GM19240 (cell line): ENCODE measurements at regions not wholly inside any gene's neighbourhood (a gene's known extent, or its start where the extent isn't known, plus 50 kb on each side); places are given as distances from the start of the nearest gene placed in this dataset.

ENCODE experiments used
- DNase-seq: peaks from one replicate; pipeline ENCODE4 v3.0.0; 2011; ENCODE audit warnings: low spot score; ENCODE audit not compliant: insufficient read length

DNA sequence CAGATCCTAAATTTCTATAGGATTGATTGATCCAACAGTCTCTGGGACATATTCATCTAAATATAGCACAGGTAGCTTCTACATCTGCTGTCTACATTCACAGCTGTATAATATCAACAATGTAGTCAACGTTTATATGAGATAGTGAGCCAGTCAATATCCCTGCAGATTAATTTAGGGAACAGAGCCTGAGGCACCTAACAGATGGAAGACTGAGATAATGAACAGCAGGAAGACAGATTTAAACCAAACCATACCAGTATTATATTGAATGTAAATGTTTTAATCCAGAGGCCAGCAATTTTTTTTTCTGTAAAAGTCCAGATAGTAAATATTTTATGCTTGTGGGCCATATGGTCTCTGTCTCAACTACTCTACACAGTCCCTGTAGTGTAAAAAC lies 2072.4 kb downstream of the MRPL39 start:
- DNase-seq, result no peak

DNA sequence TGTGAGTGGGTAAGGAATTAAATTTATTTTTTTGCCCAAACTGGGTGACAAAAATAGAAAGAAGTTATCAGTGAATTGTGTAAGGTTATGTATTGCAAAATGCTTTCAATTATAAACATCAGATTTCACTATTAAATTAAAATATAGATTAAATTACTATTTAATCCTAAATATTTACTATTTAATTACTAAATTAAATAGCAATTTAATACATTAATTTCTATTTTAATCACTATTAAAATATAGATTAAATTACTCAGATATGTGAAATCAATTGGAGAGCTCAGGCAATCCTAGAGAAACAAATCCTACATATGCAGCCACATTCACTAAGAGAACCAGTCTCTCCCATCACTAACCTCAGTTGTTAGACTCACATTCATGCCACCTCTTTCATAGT lies 2075.8 kb downstream of the MRPL39 start:
- DNase-seq, result no peak

DNA sequence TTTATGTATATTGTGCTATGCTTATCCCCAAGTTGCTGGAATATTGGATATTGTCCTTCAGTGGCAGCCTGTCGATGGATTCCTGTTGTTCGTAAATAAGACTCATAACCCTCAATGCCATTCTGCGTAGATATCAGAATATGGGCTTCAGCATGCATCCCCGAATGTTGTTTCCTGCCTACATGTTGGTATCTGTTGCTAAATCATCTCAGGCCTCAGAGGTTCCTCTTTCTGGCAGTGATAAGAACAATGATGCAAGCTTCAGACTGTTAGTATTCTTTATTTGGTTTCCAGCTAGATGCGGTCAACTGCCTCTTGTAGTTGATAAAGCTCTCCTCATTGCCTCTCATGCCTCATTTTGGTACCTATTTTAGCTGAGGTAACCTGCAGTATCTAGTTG lies 2082.6 kb downstream of the MRPL39 start:
- DNase-seq, result no peak

DNA sequence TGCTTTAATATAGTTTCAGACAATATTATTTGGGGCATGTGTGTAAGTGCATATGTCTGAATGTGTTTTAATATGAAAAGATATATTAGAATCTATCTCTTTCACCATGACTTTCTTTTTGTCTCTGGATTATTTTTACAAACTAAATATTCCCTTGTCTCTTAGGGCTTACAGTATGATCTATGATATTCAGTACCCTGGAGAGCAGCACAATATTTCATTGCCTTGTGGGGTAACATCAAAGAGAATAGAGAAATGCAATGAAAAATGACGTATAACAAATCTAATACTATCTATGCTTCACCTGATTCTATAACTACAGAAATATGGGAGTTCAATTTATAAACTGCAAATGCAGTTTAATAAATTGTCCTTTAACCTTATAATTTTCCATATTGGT lies 2084.5 kb downstream of the MRPL39 start:
- DNase-seq, result no peak

DNA sequence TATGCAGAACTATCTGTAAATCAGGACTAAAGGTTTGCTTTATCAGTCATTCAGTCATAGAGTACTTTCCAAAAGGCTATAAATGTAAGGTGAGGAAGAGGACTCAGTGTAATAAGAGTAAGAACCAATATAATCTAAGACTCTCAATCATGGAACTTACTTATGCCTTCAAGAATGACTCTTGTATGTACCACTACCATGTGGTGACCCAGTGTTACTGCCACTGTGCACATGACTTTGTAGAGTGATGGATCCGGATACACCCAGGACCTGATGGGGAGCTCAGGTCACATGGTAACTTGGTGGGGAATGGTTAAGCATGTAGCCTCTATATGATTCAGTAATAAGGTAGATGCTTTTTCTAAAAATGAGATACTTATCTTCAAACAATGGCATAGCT lies 2099.8 kb downstream of the MRPL39 start:
- DNase-seq, result no peak

DNA sequence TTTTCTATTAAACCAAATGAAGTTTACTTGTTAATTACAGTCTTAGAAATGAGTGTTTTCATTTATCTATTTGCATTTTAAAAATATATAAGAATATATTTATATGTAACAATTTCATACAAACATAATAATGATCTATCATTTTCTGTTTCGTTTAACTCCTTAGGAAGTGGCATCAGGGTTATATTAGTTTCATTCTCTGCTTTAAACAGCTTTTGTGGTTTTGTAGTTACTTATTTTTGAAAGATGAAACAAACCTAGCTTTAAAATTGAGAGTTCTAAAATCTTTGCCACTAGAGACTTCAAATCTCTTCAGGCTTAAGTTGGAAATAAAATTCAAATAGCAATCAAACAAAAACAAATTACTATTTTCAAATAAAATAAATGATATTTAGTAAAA lies 2110.6 kb downstream of the MRPL39 start:
- no peak for DNase-seq

DNA sequence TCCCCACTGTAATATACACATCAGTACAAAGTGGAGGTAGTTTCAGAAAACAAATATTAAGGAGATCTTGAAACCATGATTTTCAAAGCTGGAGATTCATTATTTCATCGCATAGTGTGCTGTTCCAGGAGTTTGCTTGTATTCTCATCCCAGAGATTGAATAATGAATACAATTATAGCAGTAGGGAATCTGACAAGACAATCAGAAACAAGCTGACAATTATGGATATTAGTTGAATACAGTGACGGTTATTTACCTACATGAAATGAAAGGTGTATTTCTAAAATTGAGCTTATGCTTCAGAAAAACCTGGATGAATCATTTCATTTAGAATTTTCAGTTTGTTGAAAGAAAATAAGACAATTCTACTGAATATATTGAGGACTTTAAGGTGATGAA lies 2119.0 kb downstream of the MRPL39 start:
- DNase-seq, result no peak

DNA sequence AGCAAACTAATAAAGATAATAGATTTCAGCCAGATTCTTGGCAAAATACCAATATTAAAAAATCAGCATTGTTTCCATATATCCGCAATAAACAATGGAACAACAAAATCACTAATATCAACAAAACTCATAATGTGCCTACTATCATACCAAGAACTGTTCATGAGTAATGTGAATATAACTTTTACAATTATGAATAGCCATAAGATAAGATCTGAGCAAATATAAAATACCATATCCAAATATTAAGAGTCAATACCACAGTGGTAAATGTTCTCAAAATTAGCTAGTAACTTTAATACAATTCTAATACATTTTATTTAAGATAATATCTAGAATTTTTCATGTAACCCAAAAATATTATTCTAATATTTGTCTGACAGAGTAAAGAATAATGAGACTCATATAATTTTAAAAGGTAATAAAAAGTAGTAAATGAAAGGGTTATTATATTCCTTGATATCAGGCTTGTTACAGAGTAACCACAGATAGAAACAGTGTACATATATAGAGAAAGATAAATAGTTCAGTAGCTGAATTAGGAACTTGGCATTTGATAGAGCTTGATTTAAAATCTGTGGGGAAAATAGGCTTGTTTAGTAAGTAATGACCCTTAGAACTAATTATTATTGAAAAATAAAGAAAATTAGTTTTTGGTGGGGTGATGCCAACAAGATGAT lies 2126.6 kb downstream of the MRPL39 start:
- no peak for DNase-seq

DNA sequence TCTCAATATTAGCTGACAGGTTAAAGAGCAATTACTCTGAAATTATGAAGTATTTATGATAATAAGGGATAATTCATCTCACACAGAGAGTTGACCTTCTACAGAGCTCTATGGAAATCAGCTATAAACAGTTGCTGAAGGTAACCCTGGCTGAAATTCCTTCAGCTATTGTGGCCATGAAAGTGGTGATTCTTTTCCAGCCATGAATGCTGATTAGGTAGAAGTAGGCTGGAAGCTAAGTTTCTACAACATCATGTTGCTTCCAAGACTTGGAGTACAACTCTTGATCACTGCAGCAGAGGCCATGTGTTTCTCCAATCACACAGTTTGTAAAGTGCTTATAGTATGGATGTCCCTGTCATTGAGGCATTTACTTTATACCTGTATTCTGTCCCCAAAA lies 2128.9 kb downstream of the MRPL39 start:
- no peak for DNase-seq

DNA sequence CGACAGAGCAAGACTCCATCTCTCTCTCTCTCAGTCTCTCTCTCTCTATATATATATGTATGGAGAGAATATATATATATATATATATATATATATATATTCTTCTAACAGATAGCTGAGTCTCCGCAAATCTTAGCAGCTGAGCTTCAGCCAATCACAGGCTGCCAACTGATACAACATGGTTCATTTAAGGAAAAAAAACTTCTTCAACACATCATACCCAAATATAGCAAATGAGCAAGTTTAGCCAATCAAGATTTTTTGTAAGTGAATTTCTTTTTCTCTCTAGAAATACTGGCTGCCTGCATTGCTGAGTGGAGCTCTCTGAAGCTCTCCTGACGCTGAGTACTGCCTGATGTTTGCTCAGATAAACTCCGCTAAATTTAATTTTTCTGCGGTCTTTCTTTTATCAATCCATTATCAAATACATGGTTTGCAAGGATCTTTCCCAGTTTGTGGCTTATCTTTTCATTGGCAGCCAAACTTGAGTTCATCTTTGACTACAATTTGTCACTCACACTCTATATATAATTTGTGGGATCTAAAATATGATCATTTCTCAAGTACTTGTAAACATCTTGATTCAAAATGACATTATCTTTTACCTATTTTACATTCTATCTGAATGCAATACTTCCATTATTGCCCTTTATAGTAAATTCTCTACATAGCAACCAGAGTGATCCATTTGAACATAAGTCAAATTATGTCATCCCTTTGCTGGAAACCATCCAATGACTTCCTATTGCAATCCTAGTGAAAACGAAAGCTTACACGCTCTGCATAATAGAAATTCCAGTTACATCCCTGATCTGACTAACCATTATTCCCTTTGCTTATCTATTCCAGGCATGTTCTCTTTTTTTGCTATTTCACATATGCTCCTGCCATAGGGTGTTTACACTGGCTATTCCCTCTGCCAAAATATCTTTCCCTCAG lies 2131.7 kb downstream of the MRPL39 start:
- no peak for DNase-seq

DNA sequence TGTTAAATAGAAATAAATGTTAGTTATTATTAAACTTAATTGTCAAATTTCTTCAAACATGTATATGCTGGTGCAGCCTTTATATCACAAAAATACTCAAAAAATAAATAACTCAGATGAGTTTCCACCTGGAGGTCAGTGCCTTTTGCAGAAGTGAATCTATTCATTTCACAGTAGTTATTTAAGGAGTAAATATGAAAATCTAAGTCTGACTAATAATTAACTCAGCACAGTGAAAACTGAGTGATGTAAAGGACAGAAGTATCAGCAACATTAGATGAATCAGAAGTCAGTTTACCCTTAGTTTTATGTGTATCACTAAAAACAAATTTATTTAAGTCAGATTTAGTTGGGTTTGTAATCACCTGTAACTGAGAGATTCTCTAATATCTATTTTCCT lies 2135.4 kb downstream of the MRPL39 start:
- DNase-seq, result no peak

DNA sequence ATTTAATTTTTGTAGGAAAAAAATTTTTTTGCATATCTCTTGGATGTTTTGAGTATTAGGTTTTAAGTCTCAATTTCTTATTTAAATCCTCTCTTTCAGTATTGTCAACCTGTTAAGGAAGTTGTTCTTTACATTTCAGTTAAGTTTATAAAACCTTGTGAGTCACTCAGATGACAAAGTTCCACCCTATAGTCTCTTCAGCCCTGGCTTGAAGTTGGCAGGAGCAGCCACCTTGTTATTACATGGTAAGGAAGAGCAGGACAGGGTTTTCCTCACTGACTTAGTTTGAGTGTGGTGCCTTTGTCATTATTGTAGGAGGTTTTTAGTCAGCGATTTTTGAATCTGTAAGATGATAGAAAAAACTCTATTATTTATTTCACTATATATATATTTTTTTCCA lies 2143.9 kb downstream of the MRPL39 start:
- no peak for DNase-seq

DNA sequence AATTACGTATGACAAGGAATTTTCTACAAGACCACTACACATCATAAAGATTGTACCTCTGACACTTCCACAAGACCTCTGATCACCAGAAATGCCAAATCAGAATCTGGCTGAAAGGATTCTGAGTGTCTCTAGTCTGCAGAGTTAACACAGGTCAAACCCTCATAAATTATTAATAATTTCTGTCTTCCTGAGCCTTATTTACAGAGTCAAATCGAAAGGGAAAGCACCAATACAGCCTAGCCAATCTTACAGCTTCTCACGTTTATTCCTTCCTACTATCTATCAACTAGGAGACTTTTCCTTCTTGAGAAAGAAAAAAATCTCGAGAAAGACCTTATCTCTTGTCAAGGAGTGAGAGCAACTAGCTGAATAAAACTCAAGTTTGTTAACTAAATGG lies 2151.6 kb downstream of the MRPL39 start:
- no peak for DNase-seq

DNA sequence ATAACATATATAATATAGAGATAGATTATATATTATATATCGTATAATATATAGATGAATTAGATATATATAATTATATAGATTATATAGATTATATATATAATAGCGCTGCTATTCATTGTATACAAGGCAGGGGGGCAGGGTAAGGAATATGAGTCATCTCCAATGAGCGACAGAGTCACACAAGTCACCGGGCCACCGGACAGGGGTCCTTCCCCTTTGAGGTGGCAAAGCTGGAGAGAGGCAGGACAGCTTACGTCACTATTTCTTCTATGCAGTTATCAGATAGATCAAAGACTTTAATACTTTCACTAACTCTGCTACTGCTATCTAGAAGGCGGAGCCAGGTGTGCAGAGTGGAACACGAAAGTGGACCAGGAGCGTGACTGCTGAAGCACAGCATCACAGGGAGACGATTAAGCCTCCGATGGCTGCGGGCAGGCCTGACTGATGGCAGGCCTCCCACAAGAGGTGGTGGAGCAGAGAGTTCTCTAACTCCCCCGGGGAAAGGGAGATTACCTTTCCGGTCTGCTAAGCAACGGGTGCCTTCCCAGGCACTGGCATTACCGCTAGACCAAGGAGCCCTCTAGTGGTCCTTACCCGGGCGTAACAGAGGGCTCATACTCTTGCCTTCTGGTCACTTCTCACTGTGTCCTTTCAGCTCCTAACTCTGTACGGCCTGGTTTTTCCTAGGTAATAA lies 2154.7 kb downstream of the MRPL39 start:
- DNase-seq, result no peak

DNA sequence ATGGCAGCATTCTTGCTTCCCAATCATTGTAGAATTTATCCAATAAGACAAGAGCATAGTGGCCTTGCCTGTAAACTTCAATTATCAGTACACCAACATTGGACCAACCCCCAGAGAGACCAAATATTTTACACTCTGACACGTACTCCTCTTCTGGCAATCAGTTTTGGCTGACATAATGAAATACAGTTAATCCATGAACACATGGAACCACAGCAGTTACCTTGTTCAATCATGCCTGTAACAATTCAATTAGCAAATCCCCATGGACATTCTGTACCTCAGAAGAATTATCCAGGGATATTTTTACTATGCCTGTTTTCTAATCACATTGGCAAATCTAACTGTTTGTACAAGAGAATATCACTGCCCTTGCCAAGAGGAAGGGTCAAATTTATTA lies 2162.0 kb downstream of the MRPL39 start:
- DNase-seq, result no peak

DNA sequence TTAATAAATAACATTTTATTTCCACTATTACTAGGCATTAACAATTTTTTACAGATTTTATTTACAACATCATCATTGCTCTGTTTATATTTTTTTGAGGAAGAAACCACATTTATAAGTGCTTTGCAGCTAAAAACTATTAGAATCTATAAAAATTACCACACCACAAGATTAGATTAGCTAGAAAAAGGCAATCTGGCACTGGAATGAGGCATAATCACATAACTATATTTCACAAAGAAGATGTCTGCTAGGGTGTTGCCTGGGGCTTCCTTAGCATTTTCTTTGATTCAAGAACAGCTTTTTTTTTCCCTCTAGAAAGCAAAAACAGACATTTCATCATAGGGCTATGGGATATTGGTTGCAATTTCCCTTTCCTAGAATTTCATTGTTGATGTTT lies 2169.2 kb downstream of the MRPL39 start:
- no peak for DNase-seq

DNA sequence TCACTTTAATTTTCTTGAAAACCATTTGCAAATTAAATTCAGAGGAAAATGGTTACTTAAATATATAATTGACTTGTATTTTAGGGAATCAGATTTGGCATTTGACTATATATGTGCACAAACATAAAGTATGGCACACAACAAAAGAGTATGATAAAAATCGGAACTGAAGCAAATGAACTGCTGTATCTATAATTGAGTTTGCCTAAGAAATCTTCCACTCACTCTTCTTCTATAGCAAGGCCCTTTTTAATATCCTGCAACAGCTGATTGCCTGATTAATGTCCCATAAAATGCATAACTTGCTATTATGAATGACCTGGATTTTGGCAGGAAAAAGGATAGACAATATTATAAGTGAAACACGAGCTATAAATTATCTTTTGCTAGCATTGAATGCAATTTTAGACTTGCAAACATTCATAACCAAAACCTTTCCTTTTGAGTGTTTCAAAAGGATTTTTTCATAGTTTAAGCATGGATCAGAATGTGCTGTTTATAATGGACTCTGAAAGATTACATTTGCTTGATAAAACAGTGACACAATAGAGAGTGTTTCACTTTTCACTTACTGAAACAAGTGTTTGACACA lies 2204.3 kb downstream of the MRPL39 start:
- DNase-seq, result no peak

DNA sequence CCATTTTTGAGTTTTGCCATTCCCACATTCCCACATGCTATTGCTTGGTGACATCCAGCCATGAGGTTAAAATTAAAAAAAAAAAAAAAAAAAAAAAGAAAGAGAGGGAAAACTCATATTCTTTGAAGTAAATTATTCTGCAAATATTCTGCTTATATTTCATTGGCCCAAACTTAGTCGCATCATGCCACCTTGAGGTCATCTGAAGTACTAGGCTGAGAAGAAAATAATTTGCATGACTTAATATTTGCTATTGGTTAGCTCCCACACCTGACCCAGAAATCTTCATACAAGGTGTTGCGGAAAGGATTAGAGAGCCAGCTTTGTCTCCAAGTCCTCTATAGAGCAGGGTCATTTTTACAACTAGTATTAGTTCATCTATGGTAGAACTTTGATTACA lies 2206.0 kb downstream of the MRPL39 start:
- DNase-seq, result no peak

DNA sequence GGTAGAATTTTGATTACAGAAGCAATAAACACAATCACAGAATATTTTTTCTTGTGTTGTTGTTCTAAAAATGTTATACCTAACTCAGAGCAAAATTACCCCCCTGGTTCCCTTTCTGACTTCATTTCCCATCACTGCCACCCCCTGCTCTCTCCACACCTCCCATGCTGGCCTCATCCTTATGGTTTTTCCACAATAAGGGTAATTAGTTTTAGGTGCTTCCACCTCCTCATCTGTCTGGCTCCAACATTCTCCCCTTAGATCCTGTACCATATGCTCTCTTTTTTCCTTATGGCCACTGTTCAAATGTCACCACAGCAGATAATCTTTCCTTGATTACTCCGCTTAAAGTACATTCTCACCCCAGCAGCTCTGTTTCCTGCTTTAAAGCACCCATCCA lies 2208.6 kb downstream of the MRPL39 start:
- DNase-seq, result no peak

DNA sequence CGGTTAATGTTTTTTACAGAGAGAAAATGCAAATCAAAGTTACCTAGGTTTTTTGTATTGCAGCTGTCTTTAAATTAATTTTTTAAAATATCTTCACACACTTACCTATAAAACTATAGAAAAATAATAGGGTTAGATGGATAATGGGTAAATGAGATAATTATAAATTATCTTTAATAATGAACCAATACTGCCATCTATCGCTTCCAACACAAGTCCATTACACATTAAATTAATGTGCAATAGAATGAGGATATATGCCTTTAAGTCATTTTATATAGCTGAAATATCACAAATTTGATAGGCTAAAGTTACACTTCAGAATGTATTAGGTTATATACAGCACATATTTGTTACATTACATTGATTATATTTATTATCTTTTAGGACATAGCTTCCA lies 2212.8 kb downstream of the MRPL39 start:
- no peak for DNase-seq

DNA sequence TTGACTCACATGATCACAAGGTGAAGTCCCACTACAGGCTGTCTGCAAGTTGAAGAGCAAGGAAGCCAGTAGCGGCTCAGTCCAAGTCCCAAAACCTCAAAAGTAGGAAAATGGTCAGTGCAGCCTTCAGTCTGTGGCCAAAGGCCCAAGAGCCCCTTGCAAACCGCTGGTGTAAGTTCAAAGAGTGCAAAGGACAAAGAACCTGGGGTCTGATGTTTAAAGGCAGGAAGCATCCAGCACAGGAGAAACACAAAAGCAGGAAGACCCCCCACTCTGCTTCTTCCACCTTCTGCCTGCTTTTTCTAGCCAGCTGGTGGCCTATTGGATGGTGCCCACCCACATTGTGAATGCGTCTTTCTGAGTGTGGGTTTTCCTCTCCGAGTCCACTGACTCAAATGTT lies 2222.6 kb downstream of the MRPL39 start:
- no peak for DNase-seq

DNA sequence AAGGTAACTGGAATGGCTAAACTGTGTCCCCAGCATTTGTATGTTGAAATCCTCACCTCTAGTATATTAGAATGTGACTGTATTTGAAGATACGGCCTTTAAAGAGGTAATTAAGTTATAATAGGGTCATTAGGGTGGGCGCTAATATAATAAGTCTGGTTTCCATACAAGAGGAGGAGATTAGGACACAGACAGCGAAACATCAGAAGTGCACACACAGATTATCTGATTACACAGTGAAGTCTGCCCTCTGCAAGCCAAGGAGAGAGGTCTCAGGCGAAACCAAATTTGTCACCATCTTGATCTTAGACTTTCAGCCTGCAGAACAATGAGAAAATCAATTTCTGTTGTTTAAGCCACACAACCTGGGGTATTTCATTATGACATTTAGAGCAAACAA lies 2233.1 kb downstream of the MRPL39 start:
- no peak for DNase-seq
